HepG2 (cell line): ENCODE measurements at regions not wholly inside any gene's neighbourhood (a gene's known extent, or its start where the extent isn't known, plus 50 kb on each side); places are given as distances from the start of the nearest gene placed in this dataset.

ENCODE experiments used
- ATAC-seq: fragments of 200-7000 bp; cut with Tn5 transposase; 3 replicates; pipeline ENCODE4 v1.9.1; 2020; ENCODE audit warnings: mild to moderate bottlenecking, moderate library complexity
- BruUV-seq: library from RNA; stranded (reverse); fragments of 400-500 nt; replicated peaks from 2 replicates; lab custom pipeline; 2021; lab: Mats Ljungman, UMichigan
- CTCF ChIA-PET: fragments of 300-600 bp; formaldehyde crosslinking; extraction: SDS; loops from one replicate; lab custom pipeline; 2021; ENCODE audit warnings: low total read pairs, inconsistent platforms, low intra/inter-chr PET ratio; lab: Yijun Ruan, JAX
- POLR2A ChIA-PET: fragments of 350-600 bp; sonication (Branson Sonifier 250); formaldehyde crosslinking; loops from one replicate; lab custom pipeline; 2020; ENCODE audit warnings: antibody characterized with exemption, inconsistent platforms; lab: Yijun Ruan, JAX
- DNase-seq: peaks from one replicate; pipeline ENCODE4 v3.0.0-alpha.2; 2015; ENCODE audit warnings: low spot score
- FAIRE-seq: peaks from 3 replicates; lab custom pipeline; 2011; peaks lifted over from hg19 to GRCh38; lab: Jason Lieb, UNC
- H2AFZ ChIP-seq: one replicate; pipeline ENCODE4 v1.6.1; 2011; ENCODE audit warnings: low read length, inconsistent platforms
- H3K27ac ChIP-seq: fragments of 300-600 bp; 3 replicates; pipeline ENCODE4 v1.8.0; 2011; ENCODE audit warnings: mixed run types, mild to moderate bottlenecking, mixed read lengths, low read length, inconsistent platforms; ENCODE audit not compliant: insufficient read depth; ENCODE audit errors: extremely low read length
- H3K27me3 ChIP-seq, 2 experiments: fragments of 200-600 bp in 1 of 2; 2 replicates in 1 of 2; 3 replicates in 1 of 2; pipeline versions ENCODE4 v1.6.0 to v1.8.0; 2011; ENCODE audit warnings: low read length in 2 of 2, mild to moderate bottlenecking in 2 of 2, moderate library complexity in 2 of 2, inconsistent platforms in 1 of 2; ENCODE audit not compliant: insufficient read depth in 2 of 2, control insufficient read depth in 1 of 2
- H3K36me3 ChIP-seq, 2 experiments: fragments of 200-600 bp in 1 of 2; replicated peaks in 1 of 2; 2 replicates in 1 of 2; 3 replicates in 1 of 2; pipeline versions ENCODE4 v1.5.1 to v1.8.0; 2011; ENCODE audit warnings: low read length in 2 of 2, inconsistent platforms in 1 of 2; ENCODE audit not compliant: insufficient read depth in 2 of 2, control insufficient read depth in 1 of 2
- H3K4me1 ChIP-seq: 2 replicates; pipeline ENCODE4 v1.5.1; 2012; ENCODE audit warnings: low read length, inconsistent platforms; ENCODE audit not compliant: insufficient read depth
- H3K4me2 ChIP-seq: 2 replicates; pipeline ENCODE4 v1.6.0; 2011; ENCODE audit warnings: low read depth, low read length, inconsistent platforms
- H3K4me3 ChIP-seq, 3 experiments: fragments of 200-600 bp in 1 of 3; sonication (generic), shearing (Covaris generic) in 1 of 3; replicated peaks in 1 of 3; 2 replicates each; pipeline ENCODE4 v1.5.1; 2011 to 2016; ENCODE audit warnings: low read length in 3 of 3, inconsistent platforms in 2 of 3, low read depth in 2 of 3, mild to moderate bottlenecking in 2 of 3, control low read depth in 1 of 3, mixed read lengths in 1 of 3; ENCODE audit not compliant: insufficient read depth in 1 of 3
- H3K79me2 ChIP-seq: one replicate; pipeline ENCODE4 v1.6.1; 2011; ENCODE audit warnings: low read length, inconsistent platforms; ENCODE audit not compliant: insufficient read depth
- H3K9ac ChIP-seq: 2 replicates; pipeline ENCODE4 v1.6.0; 2011; ENCODE audit warnings: mild to moderate bottlenecking, low read depth, low read length, inconsistent platforms; ENCODE audit not compliant: insufficient read depth
- H3K9me3 ChIP-seq: 2 replicates; pipeline ENCODE4 v1.5.1; 2012; ENCODE audit warnings: mild to moderate bottlenecking, low read length
- H4K20me1 ChIP-seq: 2 replicates; pipeline ENCODE4 v1.6.0; 2011; ENCODE audit warnings: inconsistent platforms, mild to moderate bottlenecking, low read length, moderate library complexity; ENCODE audit not compliant: insufficient read depth
- NFKB2 ChIP-seq: sonication (generic); formaldehyde crosslinking; IDR thresholded peaks from 2 replicates; pipeline ENCODE4 v1.4.0; 2020; ENCODE audit warnings: missing genetic modification reagents, borderline replicate concordance
- ZBTB7B ChIP-seq: sonication (generic); formaldehyde crosslinking; IDR thresholded peaks from 2 replicates; pipeline ENCODE4 v1.4.0; 2020; ENCODE audit warnings: missing genetic modification reagents
- ZMYM2 ChIP-seq: sonication (generic); formaldehyde crosslinking; IDR thresholded peaks from 2 replicates; pipeline ENCODE4 v1.8.0; 2022; ENCODE audit warnings: mild to moderate bottlenecking, missing genetic modification reagents
- ZNF891 ChIP-seq: sonication (generic); formaldehyde crosslinking; IDR thresholded peaks from 2 replicates; pipeline ENCODE4 v1.5.0; 2020; ENCODE audit warnings: mild to moderate bottlenecking, missing genetic modification reagents
- ZZZ3 ChIP-seq: sonication (generic); formaldehyde crosslinking; IDR thresholded peaks from 2 replicates; pipeline ENCODE4 v1.4.0; 2020; ENCODE audit warnings: missing genetic modification reagents, mild to moderate bottlenecking, borderline replicate concordance
- WGBS: methylation state at CpG from one replicate; pipeline ENCODE4 v1.1.6; 2017; ENCODE audit warnings: low lambda C conversion rate; 5-methylcytosine and 5-hydroxymethylcytosine counted together
- in situ Hi-C: cut with HindIII; loops from 2 replicates; pipeline ENCODE4 v1.10.0; 2017; ENCODE audit warnings: low pct_unique_long_range_greater_than_20kb; ENCODE audit not compliant: extremely low pct_ligation_motif_present
- intact Hi-C: fragments of 100-400 bp; cut with micrococcal nuclease; formaldehyde crosslinking; loops from one replicate; pipeline ENCODE4 v1.10.0; 2022; ENCODE audit not compliant: unreplicated experiment
- TF ChIP-seq, protein P1 (sequence below): sonication (generic); formaldehyde crosslinking; IDR thresholded peaks from 2 replicates; pipeline ENCODE4 v1.5.0; 2020; ENCODE audit warnings: missing genetic modification reagents
- TF ChIP-seq, protein P2 (sequence below): sonication (generic); formaldehyde crosslinking; IDR thresholded peaks from 2 replicates; pipeline ENCODE4 v1.9.0; 2021; ENCODE audit warnings: mild to moderate bottlenecking, missing genetic modification reagents
- TF ChIP-seq, protein P3 (sequence below), 2 experiments: sonication (generic) in 1 of 2; formaldehyde crosslinking in 1 of 2; IDR thresholded peaks; 2 replicates each; pipeline versions ENCODE4 v1.6.1 to v1.9.0; 2014 to 2022; ENCODE audit warnings: antibody characterized with exemption in 1 of 2, borderline replicate concordance in 1 of 2, inconsistent platforms in 1 of 2, low read depth in 1 of 2, missing genetic modification reagents in 1 of 2
- TF ChIP-seq, protein P4 (sequence below): sonication (generic); formaldehyde crosslinking; conservative IDR thresholded peaks from 2 replicates; pipeline ENCODE4 v1.8.0; 2022; ENCODE audit warnings: low read depth, missing genetic modification reagents

DNA sequence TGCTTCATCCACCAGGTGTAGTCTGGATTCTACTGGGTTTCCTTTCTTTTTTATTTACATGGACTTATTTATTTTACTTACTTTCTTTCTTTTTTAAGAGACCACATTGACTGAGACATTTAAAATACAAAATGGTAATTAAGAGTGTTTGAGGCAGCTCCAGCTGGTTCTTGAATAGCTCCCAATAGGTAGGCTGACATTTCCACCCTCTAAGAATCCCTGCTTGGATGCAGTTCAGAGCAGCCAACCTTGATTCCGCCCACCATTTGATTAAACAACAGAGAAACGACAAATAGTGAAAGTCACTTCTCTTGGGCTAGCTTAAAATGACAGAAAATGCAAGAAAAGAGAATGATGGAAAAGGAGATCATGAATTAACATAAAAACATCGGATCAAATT lies 270.5 kb downstream of the TUSC7 start:
- H3K27ac ChIP-seq: no peak overlapping the region
- intact Hi-C loops: no loop called here
- no peak overlapping the region for H3K9ac ChIP-seq
- DNase-seq (no peak), ATAC-seq (no peak), FAIRE-seq (no peak)
- no peaks in the 10 kb centered on the region for H4K20me1 ChIP-seq
- no peaks in the 10 kb centered on the region for H3K4me1 ChIP-seq
- CTCF ChIA-PET: no interaction called here
- WGBS: 0% methylated on average over 3 of the region's 3 CpGs
- in situ Hi-C loops: no loop called here
- H3K4me2 ChIP-seq: no peak overlapping the region
- POLR2A ChIA-PET: no interaction called here
- H2AFZ ChIP-seq: no peak overlapping the region
- H3K27me3 ChIP-seq: no peaks in the 10 kb centered on the region
- H3K36me3 ChIP-seq: no peaks in the 10 kb centered on the region
- no peak overlapping the region for H3K4me3 ChIP-seq
- H3K79me2 ChIP-seq: no peaks in the 10 kb centered on the region
- no TSS peak for BruUV-seq
- no peaks in the 10 kb centered on the region for H3K9me3 ChIP-seq
- TF ChIP-seq, protein P1, sequence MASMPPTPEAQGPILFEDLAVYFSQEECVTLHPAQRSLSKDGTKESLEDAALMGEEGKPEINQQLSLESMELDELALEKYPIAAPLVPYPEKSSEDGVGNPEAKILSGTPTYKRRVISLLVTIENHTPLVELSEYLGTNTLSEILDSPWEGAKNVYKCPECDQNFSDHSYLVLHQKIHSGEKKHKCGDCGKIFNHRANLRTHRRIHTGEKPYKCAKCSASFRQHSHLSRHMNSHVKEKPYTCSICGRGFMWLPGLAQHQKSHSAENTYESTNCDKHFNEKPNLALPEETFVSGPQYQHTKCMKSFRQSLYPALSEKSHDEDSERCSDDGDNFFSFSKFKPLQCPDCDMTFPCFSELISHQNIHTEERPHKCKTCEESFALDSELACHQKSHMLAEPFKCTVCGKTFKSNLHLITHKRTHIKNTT: no peak
- TF ChIP-seq NFKB2 (CRISPR knock-in tag) (no peak), ZMYM2 (CRISPR knock-in tag) (no peak), ZBTB7B (no peak), ZZZ3 (CRISPR knock-in tag) (no peak), ZNF891 (no peak)
- TF ChIP-seq, protein P2, sequence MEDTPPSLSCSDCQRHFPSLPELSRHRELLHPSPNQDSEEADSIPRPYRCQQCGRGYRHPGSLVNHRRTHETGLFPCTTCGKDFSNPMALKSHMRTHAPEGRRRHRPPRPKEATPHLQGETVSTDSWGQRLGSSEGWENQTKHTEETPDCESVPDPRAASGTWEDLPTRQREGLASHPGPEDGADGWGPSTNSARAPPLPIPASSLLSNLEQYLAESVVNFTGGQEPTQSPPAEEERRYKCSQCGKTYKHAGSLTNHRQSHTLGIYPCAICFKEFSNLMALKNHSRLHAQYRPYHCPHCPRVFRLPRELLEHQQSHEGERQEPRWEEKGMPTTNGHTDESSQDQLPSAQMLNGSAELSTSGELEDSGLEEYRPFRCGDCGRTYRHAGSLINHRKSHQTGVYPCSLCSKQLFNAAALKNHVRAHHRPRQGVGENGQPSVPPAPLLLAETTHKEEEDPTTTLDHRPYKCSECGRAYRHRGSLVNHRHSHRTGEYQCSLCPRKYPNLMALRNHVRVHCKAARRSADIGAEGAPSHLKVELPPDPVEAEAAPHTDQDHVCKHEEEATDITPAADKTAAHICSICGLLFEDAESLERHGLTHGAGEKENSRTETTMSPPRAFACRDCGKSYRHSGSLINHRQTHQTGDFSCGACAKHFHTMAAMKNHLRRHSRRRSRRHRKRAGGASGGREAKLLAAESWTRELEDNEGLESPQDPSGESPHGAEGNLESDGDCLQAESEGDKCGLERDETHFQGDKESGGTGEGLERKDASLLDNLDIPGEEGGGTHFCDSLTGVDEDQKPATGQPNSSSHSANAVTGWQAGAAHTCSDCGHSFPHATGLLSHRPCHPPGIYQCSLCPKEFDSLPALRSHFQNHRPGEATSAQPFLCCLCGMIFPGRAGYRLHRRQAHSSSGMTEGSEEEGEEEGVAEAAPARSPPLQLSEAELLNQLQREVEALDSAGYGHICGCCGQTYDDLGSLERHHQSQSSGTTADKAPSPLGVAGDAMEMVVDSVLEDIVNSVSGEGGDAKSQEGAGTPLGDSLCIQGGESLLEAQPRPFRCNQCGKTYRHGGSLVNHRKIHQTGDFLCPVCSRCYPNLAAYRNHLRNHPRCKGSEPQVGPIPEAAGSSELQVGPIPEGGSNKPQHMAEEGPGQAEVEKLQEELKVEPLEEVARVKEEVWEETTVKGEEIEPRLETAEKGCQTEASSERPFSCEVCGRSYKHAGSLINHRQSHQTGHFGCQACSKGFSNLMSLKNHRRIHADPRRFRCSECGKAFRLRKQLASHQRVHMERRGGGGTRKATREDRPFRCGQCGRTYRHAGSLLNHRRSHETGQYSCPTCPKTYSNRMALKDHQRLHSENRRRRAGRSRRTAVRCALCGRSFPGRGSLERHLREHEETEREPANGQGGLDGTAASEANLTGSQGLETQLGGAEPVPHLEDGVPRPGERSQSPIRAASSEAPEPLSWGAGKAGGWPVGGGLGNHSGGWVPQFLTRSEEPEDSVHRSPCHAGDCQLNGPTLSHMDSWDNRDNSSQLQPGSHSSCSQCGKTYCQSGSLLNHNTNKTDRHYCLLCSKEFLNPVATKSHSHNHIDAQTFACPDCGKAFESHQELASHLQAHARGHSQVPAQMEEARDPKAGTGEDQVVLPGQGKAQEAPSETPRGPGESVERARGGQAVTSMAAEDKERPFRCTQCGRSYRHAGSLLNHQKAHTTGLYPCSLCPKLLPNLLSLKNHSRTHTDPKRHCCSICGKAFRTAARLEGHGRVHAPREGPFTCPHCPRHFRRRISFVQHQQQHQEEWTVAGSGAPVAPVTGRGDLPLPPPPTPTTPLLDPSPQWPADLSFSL (CRISPR knock-in tag): no peak
- TF ChIP-seq, protein P3, sequence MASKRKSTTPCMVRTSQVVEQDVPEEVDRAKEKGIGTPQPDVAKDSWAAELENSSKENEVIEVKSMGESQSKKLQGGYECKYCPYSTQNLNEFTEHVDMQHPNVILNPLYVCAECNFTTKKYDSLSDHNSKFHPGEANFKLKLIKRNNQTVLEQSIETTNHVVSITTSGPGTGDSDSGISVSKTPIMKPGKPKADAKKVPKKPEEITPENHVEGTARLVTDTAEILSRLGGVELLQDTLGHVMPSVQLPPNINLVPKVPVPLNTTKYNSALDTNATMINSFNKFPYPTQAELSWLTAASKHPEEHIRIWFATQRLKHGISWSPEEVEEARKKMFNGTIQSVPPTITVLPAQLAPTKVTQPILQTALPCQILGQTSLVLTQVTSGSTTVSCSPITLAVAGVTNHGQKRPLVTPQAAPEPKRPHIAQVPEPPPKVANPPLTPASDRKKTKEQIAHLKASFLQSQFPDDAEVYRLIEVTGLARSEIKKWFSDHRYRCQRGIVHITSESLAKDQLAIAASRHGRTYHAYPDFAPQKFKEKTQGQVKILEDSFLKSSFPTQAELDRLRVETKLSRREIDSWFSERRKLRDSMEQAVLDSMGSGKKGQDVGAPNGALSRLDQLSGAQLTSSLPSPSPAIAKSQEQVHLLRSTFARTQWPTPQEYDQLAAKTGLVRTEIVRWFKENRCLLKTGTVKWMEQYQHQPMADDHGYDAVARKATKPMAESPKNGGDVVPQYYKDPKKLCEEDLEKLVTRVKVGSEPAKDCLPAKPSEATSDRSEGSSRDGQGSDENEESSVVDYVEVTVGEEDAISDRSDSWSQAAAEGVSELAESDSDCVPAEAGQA (IDR thresholded peaks at IDR 0.05; ENCODE audit: low read depth): no peak
- TF ChIP-seq, protein P3 (CRISPR knock-in tag; IDR thresholded peaks at IDR 0.05; ENCODE audit: borderline replicate concordance): no peak
- TF ChIP-seq, protein P4, sequence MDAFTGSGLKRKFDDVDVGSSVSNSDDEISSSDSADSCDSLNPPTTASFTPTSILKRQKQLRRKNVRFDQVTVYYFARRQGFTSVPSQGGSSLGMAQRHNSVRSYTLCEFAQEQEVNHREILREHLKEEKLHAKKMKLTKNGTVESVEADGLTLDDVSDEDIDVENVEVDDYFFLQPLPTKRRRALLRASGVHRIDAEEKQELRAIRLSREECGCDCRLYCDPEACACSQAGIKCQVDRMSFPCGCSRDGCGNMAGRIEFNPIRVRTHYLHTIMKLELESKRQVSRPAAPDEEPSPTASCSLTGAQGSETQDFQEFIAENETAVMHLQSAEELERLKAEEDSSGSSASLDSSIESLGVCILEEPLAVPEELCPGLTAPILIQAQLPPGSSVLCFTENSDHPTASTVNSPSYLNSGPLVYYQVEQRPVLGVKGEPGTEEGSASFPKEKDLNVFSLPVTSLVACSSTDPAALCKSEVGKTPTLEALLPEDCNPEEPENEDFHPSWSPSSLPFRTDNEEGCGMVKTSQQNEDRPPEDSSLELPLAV (CRISPR knock-in tag): no peak
